CD14-positive monocyte (primary cell): ENCODE measurements at regions not wholly inside any gene's neighbourhood (a gene's known extent, or its start where the extent isn't known, plus 50 kb on each side); places are given as distances from the start of the nearest gene placed in this dataset.

Experiments
- DNase-seq, 3 donors: peaks; one replicate each; pipeline ENCODE4 v3.0.0-alpha.2; 2011 to 2022
- H2AFZ ChIP-seq: 2 replicates; pipeline ENCODE4 v1.6.0; 2012; ENCODE audit warnings: mild to moderate bottlenecking, low read depth, low read length, inconsistent platforms; ENCODE audit not compliant: insufficient read depth, poor library complexity, severe bottlenecking
- H3K27ac ChIP-seq, 2 donors: 1 replicate in 1 of 2; 2 replicates in 1 of 2; pipeline ENCODE4 v1.5.1; 2012 to 2013; ENCODE audit warnings: low read length in 2 of 2, control low read depth in 1 of 2, inconsistent platforms in 1 of 2, low read depth in 1 of 2, mild to moderate bottlenecking in 1 of 2
- H3K27me3 ChIP-seq, 2 donors: one replicate each; pipeline versions ENCODE4 v1.6.0 to v1.6.1; 2011 to 2013; ENCODE audit warnings: low read length in 2 of 2; ENCODE audit not compliant: control insufficient read depth in 2 of 2, insufficient read depth in 2 of 2
- H3K36me3 ChIP-seq, 2 donors: replicated peaks in 1 of 2; 1 replicate in 1 of 2; 2 replicates in 1 of 2; pipeline versions ENCODE4 v1.5.1 to v1.6.1; 2012 to 2013; ENCODE audit warnings: low read length in 2 of 2, control low read depth in 1 of 2, inconsistent platforms in 1 of 2, mild to moderate bottlenecking in 1 of 2; ENCODE audit not compliant: insufficient read depth in 2 of 2, control insufficient read depth in 1 of 2
- H3K4me1 ChIP-seq, 2 donors: 1 replicate in 1 of 2; 2 replicates in 1 of 2; pipeline versions ENCODE4 v1.5.1 to v1.6.1; 2012 to 2013; ENCODE audit warnings: low read length in 2 of 2, control low read depth in 1 of 2, inconsistent platforms in 1 of 2, mild to moderate bottlenecking in 1 of 2, moderate library complexity in 1 of 2; ENCODE audit not compliant: insufficient read depth in 2 of 2, control insufficient read depth in 1 of 2
- H3K4me2 ChIP-seq: replicated peaks from 2 replicates; pipeline ENCODE3; 2012; ENCODE audit warnings: low read length, moderate library complexity, mild to moderate bottlenecking; ENCODE audit not compliant: poor library complexity, severe bottlenecking; ENCODE audit errors: extremely low read depth
- H3K4me3 ChIP-seq, 3 experiments: fragments of 200-600 bp in 1 of 3; sonication (generic) in 1 of 3; replicated peaks in 1 of 3; 1 replicate in 2 of 3; 2 replicates in 1 of 3; pipeline ENCODE4 v1.5.1; 2011 to 2013; ENCODE audit warnings: low read length in 3 of 3, mild to moderate bottlenecking in 3 of 3, control low read depth in 2 of 3, low read depth in 2 of 3, inconsistent platforms in 1 of 3, moderate library complexity in 1 of 3
- H3K79me2 ChIP-seq: 2 replicates; pipeline ENCODE4 v1.6.0; 2012; ENCODE audit warnings: mild to moderate bottlenecking, control low read depth, inconsistent platforms, low read length, moderate library complexity; ENCODE audit not compliant: insufficient read depth
- H3K9ac ChIP-seq: 2 replicates; pipeline ENCODE4 v1.6.0; 2017; ENCODE audit warnings: low read length, mild to moderate bottlenecking; ENCODE audit not compliant: insufficient read depth, poor library complexity, severe bottlenecking
- H3K9me3 ChIP-seq, 2 donors: replicated peaks in 1 of 2; 1 replicate in 1 of 2; 2 replicates in 1 of 2; pipeline versions ENCODE4 v1.5.1 to v1.6.1; 2012 to 2013; ENCODE audit warnings: low read length in 2 of 2, control low read depth in 1 of 2; ENCODE audit not compliant: control insufficient read depth in 1 of 2, insufficient read depth in 1 of 2
- H4K20me1 ChIP-seq: 2 replicates; pipeline ENCODE4 v1.6.0; 2012; ENCODE audit warnings: mild to moderate bottlenecking, low read length, control low read depth, moderate library complexity; ENCODE audit not compliant: insufficient read depth
- H3K27ac Mint-ChIP-seq, 7 donors: one replicate each; pipeline ENCODE4 v1.8.0; 2020; ENCODE audit warnings: mild to moderate bottlenecking in 7 of 7, mixed read lengths in 7 of 7, moderate library complexity in 6 of 7, inconsistent platforms in 2 of 7
- H3K27me3 Mint-ChIP-seq, 3 donors: one replicate each; pipeline ENCODE4 v1.8.0; 2021 to 2022; ENCODE audit warnings: low read depth in 3 of 3, mild to moderate bottlenecking in 3 of 3, mixed read lengths in 3 of 3, moderate library complexity in 3 of 3, inconsistent platforms in 1 of 3
- H3K36me3 Mint-ChIP-seq, 2 donors: one replicate each; pipeline ENCODE4 v1.8.0; 2020; ENCODE audit warnings: mixed read lengths in 2 of 2, inconsistent platforms in 1 of 2, mild to moderate bottlenecking in 1 of 2
- H3K4me1 Mint-ChIP-seq: one replicate; pipeline ENCODE4 v1.8.0; 2020; ENCODE audit warnings: mild to moderate bottlenecking, mixed read lengths
- H3K4me3 Mint-ChIP-seq, 2 donors: one replicate each; pipeline ENCODE4 v1.8.0; 2020; ENCODE audit warnings: mild to moderate bottlenecking in 2 of 2, mixed read lengths in 2 of 2, moderate library complexity in 1 of 2
- H3K9me3 Mint-ChIP-seq, 7 donors: one replicate each; pipeline ENCODE4 v1.8.0; 2020 to 2022; ENCODE audit warnings: mixed read lengths in 7 of 7, mild to moderate bottlenecking in 6 of 7, moderate library complexity in 6 of 7, inconsistent platforms in 2 of 7
- WGBS: methylation state at CpG from one replicate; pipeline ENCODE4 v1.1.5; 2013; ENCODE audit warnings: missing lambda C conversion rate; ENCODE audit not compliant: insufficient coverage; 5-methylcytosine and 5-hydroxymethylcytosine counted together
- intact Hi-C, 2 donors: fragments of 100-400 bp; cut with micrococcal nuclease; formaldehyde crosslinking; loops; one replicate each; pipeline versions ENCODE4 v1.15.0 to v1.15.1; 2023
- TF ChIP-seq, protein P1 (sequence below): fragments of 200-600 bp; IDR thresholded peaks from one replicate; pipeline ENCODE4 v1.8.0; 2022; ENCODE audit warnings: antibody characterized with exemption, mild to moderate bottlenecking

DNA sequence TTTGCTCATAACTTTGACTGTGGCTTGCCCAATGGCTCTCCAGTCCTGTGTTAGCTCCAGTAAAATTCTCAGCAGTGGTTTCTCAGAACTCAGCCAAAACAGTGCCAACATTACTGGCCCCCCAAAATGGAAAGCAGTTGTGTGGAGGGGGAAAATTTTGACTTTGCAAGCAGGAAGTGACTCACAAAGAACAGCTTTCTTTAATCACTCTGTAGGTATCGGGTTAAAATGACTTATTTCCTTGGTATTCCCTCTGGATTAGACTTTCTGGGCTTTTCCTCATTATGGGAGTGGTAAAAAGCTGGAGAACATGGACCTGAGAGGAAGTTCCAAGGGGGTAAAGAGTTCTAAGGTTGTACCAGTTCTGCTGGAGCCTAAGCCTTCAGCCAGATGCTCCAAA lies 175.7 kb upstream of the RND3 start:
- H3K4me2 ChIP-seq: no peak overlapping the region
- H3K27me3 Mint-ChIP-seq: no peaks in the 10 kb centered on the region
- no peak overlapping the region for H3K27ac Mint-ChIP-seq
- H3K36me3 Mint-ChIP-seq: no peaks in the 10 kb centered on the region
- intact Hi-C loops: no loop called here
- H4K20me1 ChIP-seq: no peaks in the 10 kb centered on the region
- no peaks in the 10 kb centered on the region for H3K27me3 ChIP-seq
- no peaks in the 10 kb centered on the region for H3K4me1 Mint-ChIP-seq
- no peak for DNase-seq
- no peak overlapping the region for H3K27ac ChIP-seq
- TF ChIP-seq, protein P1, sequence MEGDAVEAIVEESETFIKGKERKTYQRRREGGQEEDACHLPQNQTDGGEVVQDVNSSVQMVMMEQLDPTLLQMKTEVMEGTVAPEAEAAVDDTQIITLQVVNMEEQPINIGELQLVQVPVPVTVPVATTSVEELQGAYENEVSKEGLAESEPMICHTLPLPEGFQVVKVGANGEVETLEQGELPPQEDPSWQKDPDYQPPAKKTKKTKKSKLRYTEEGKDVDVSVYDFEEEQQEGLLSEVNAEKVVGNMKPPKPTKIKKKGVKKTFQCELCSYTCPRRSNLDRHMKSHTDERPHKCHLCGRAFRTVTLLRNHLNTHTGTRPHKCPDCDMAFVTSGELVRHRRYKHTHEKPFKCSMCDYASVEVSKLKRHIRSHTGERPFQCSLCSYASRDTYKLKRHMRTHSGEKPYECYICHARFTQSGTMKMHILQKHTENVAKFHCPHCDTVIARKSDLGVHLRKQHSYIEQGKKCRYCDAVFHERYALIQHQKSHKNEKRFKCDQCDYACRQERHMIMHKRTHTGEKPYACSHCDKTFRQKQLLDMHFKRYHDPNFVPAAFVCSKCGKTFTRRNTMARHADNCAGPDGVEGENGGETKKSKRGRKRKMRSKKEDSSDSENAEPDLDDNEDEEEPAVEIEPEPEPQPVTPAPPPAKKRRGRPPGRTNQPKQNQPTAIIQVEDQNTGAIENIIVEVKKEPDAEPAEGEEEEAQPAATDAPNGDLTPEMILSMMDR: no peak
- no peak overlapping the region for H2AFZ ChIP-seq
- peaks cover 4 to 20% of the 10 kb centered on the region in 2 donors for H3K9me3 ChIP-seq
- no peak overlapping the region for H3K4me3 Mint-ChIP-seq
- H3K79me2 ChIP-seq: no peaks in the 10 kb centered on the region
- no CpG with 5 or more reads among the region's 1 CpG for WGBS
- no peaks in the 10 kb centered on the region for H3K4me1 ChIP-seq
- H3K4me3 ChIP-seq: no peak overlapping the region
- H3K9me3 Mint-ChIP-seq: peaks cover 6 to 25% (median 10%) of the 10 kb centered on the region in 7 donors
- no peak overlapping the region for H3K9ac ChIP-seq
- H3K36me3 ChIP-seq: no peaks in the 10 kb centered on the region

DNA sequence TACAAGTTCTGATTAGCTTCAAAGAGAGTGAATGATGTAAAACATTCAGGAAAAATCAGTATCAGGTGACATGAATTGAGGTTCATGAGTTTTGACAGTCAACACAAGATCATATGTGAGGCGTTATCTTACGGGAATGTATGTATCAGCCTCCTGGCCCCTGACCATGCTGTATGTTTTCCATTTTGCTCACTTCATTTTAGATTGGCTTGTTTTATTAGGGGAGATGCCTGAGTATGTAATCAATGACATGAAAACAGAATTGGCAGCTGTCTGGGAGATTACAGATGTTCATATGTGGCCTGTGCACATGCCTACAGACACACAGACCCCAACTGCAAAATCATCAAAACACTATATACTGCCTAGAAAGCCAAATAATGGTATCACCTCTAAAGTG lies 168.5 kb upstream of the RND3 start:
- H3K9me3 Mint-ChIP-seq: peaks cover 0 to 20% (median 8%) of the 10 kb centered on the region in 7 donors
- Histone ChIP-seq H4K20me1 (no peaks in the 10 kb centered on the region), H3K79me2 (no peaks in the 10 kb centered on the region), H3K9ac (no peak overlapping the region), H3K4me2 (no peak overlapping the region), H3K4me3 (no peak overlapping the region), H3K27me3 (no peaks in the 10 kb centered on the region), H2AFZ (no peak overlapping the region), H3K36me3 (no peaks in the 10 kb centered on the region), H3K4me1 (no peaks in the 10 kb centered on the region), H3K27ac (no peak overlapping the region), H3K9me3 (peaks cover 2 to 14% of the 10 kb centered on the region in 2 donors)
- H3K36me3 Mint-ChIP-seq: no peaks in the 10 kb centered on the region
- DNase-seq: no peak
- intact Hi-C loops: no loop called here
- no peak overlapping the region for H3K27ac Mint-ChIP-seq
- TF ChIP-seq, protein P1: no peak
- peaks cover 0 to 3% (median 0%) of the 10 kb centered on the region in 3 donors for H3K27me3 Mint-ChIP-seq
- H3K4me3 Mint-ChIP-seq: no peak overlapping the region
- WGBS: 90% methylated on average over 2 of the region's 2 CpGs
- no peaks in the 10 kb centered on the region for H3K4me1 Mint-ChIP-seq
